ENCODE measurements at regions not wholly inside any gene's neighbourhood (a gene's known extent, or its start where the extent isn't known, plus 50 kb on each side); places are given as distances from the start of the nearest gene placed in this dataset.

GRCh38 chr1:98201666-98202081, 280.8 kb upstream of the DPYD start:
- no peaks in the 10 kb centered on the region for H3K36me3 Mint-ChIP-seq (ENCODE audit: low read depth)
- H3K4me1 Mint-ChIP-seq, result peaks cover 16% of the 10 kb centered on the region
- no peak for TF ChIP-seq CTCF (IDR thresholded peaks at IDR 0.05; ENCODE audit: unreplicated experiment in 3 of 3)
- peaks cover 5% of the 10 kb centered on the region for H3K9me3 Mint-ChIP-seq
- H3K4me3 Mint-ChIP-seq, result no peak overlapping the region
- no peaks in the 10 kb centered on the region for H3K27me3 Mint-ChIP-seq (ENCODE audit: low read depth)
- peak overlapping the region; percentile 6 to 54 (median 37) for H3K27ac Mint-ChIP-seq

GRCh38 chr1:98197356-98197755, 276.5 kb upstream of the DPYD start:
- peaks cover 2% of the 10 kb centered on the region for H3K9me3 Mint-ChIP-seq
- H3K36me3 Mint-ChIP-seq (ENCODE audit: low read depth), result no peaks in the 10 kb centered on the region
- no peak for TF ChIP-seq CTCF (IDR thresholded peaks at IDR 0.05; ENCODE audit: unreplicated experiment in 3 of 3)
- no peaks in the 10 kb centered on the region for H3K27me3 Mint-ChIP-seq (ENCODE audit: low read depth)
- H3K4me3 Mint-ChIP-seq, result no peak overlapping the region
- no peak overlapping the region for H3K27ac Mint-ChIP-seq
- peaks cover 11% of the 10 kb centered on the region for H3K4me1 Mint-ChIP-seq

GRCh38 chr1:98196012-98196411, 275.2 kb upstream of the DPYD start:
- Mint-ChIP-seq H3K4me3 (no peak overlapping the region), H3K4me1 (peaks cover under 1% of the 10 kb centered on the region), H3K36me3 (ENCODE audit: low read depth) (no peaks in the 10 kb centered on the region), H3K27me3 (ENCODE audit: low read depth) (no peaks in the 10 kb centered on the region), H3K27ac (no peak overlapping the region), H3K9me3 (peaks cover 2% of the 10 kb centered on the region)
- TF ChIP-seq CTCF (IDR thresholded peaks at IDR 0.05; ENCODE audit: unreplicated experiment in 3 of 3), result no peak

GRCh38 chr1:98188774-98189173, 267.9 kb upstream of the DPYD start:
- no peaks in the 10 kb centered on the region for H3K27me3 Mint-ChIP-seq (ENCODE audit: low read depth)
- no peak overlapping the region for H3K4me3 Mint-ChIP-seq
- peaks cover 2% of the 10 kb centered on the region for H3K9me3 Mint-ChIP-seq
- H3K4me1 Mint-ChIP-seq, result no peaks in the 10 kb centered on the region
- TF ChIP-seq CTCF (IDR thresholded peaks at IDR 0.05; ENCODE audit: unreplicated experiment in 3 of 3), result no peak
- no peaks in the 10 kb centered on the region for H3K36me3 Mint-ChIP-seq (ENCODE audit: low read depth)
- H3K27ac Mint-ChIP-seq, result no peak overlapping the region

- no peaks in the 10 kb centered on the region for H3K4me1 Mint-ChIP-seq
- no peak for TF ChIP-seq CTCF (IDR thresholded peaks at IDR 0.05; ENCODE audit: unreplicated experiment in 3 of 3)
- no peaks in the 10 kb centered on the region for H3K36me3 Mint-ChIP-seq (ENCODE audit: low read depth)
Observed at GRCh38 chr1:98184856-98185255, 264.0 kb upstream of the DPYD start.

GRCh38 chr1:98181036-98181764, 260.4 kb upstream of the DPYD start:
- H3K27me3 Mint-ChIP-seq (ENCODE audit: low read depth), result no peaks in the 10 kb centered on the region
- H3K4me1 Mint-ChIP-seq, result no peaks in the 10 kb centered on the region
- H3K36me3 Mint-ChIP-seq (ENCODE audit: low read depth), result no peaks in the 10 kb centered on the region
- H3K9me3 Mint-ChIP-seq, result no peaks in the 10 kb centered on the region
- no peak for TF ChIP-seq CTCF (IDR thresholded peaks at IDR 0.05; ENCODE audit: unreplicated experiment in 3 of 3)
- no peak overlapping the region for H3K4me3 Mint-ChIP-seq
- no peak overlapping the region for H3K27ac Mint-ChIP-seq

More at GRCh38 chr1:98184856-98185255, 264.0 kb upstream of the DPYD start:
- Mint-ChIP-seq H3K4me3 (no peak overlapping the region), H3K27ac (no peak overlapping the region), H3K27me3 (ENCODE audit: low read depth) (no peaks in the 10 kb centered on the region), H3K9me3 (no peaks in the 10 kb centered on the region)

Measured in nephron (organoid).